Tibial nerve (tissue), 4 donors: ENCODE measurements at regions not wholly inside any gene's neighbourhood (a gene's known extent, or its start where the extent isn't known, plus 50 kb on each side); places are given as distances from the start of the nearest gene placed in this dataset.

Experiments
- DNase-seq, 2 donors: peaks; one replicate each; pipeline ENCODE4 v3.0.0-alpha.2; 2019; ENCODE audit warnings: low spot score in 2 of 2
- H3K27ac ChIP-seq, 4 donors: fragments of 200-600 bp; sonication (generic) in 3 of 4; one replicate each; pipeline ENCODE4 v1.5.1; 2017 to 2019; ENCODE audit warnings: mild to moderate bottlenecking in 1 of 4
- H3K27me3 ChIP-seq, 2 donors: fragments of 200-600 bp; sonication (generic) in 1 of 2; one replicate each; pipeline versions ENCODE4 v1.5.1 to v1.6.0; 2017 to 2019
- H3K36me3 ChIP-seq, 3 donors: fragments of 200-600 bp; sonication (generic); one replicate each; pipeline ENCODE4 v1.5.1; 2018 to 2019
- H3K4me1 ChIP-seq, 4 donors: fragments of 200-600 bp; sonication (generic) in 3 of 4; one replicate each; pipeline ENCODE4 v1.5.1; 2017 to 2019
- H3K4me3 ChIP-seq, 4 donors: fragments of 200-600 bp; sonication (generic) in 3 of 4; one replicate each; pipeline ENCODE4 v1.5.1; 2017 to 2019; ENCODE audit warnings: mild to moderate bottlenecking in 1 of 4, moderate library complexity in 1 of 4
- H3K9me3 ChIP-seq, 4 donors: fragments of 200-600 bp; sonication (generic) in 3 of 4; one replicate each; pipeline ENCODE4 v1.5.1; 2017 to 2019
- CTCF ChIP-seq, 5 experiments: fragments of 200-600 bp in 3 of 5; fragments of 450-650 bp in 2 of 5; sonication (generic) in 3 of 5; IDR thresholded peaks; one replicate each; pipeline ENCODE4 v1.5.1; 2016 to 2019; ENCODE audit warnings: antibody characterized with exemption in 5 of 5, mild to moderate bottlenecking in 3 of 5, moderate library complexity in 2 of 5
- EP300 ChIP-seq, 2 donors: sonication (generic); formaldehyde crosslinking; IDR thresholded peaks; one replicate each; pipeline ENCODE4 v1.6.1; 2017; ENCODE audit warnings: antibody characterized with exemption in 2 of 2, mild to moderate bottlenecking in 1 of 2
- POLR2A ChIP-seq, 2 donors: fragments of 450-650 bp; IDR thresholded peaks; one replicate each; pipeline ENCODE4 v1.6.1; 2017; ENCODE audit warnings: antibody characterized with exemption in 2 of 2, mild to moderate bottlenecking in 2 of 2, moderate library complexity in 2 of 2
- WGBS, 2 donors: methylation state at CpG; one replicate each; pipeline ENCODE4 v1.1.5; 2018; 5-methylcytosine and 5-hydroxymethylcytosine counted together

- no peak overlapping the region for H3K27ac ChIP-seq
- TF ChIP-seq EP300 (IDR thresholded peaks at IDR 0.05): no peak
- no peak for TF ChIP-seq POLR2A (IDR thresholded peaks at IDR 0.05)
- no peak for TF ChIP-seq CTCF (IDR thresholded peaks at IDR 0.05)
- no peak overlapping the region for H3K4me3 ChIP-seq
- 72 to 88% methylated on average over 6 of the region's 6 CpGs for WGBS, 2 donors
- H3K9me3 ChIP-seq: peaks cover 0 to 8% (median 0%) of the 10 kb centered on the region in 4 donors
- H3K4me1 ChIP-seq: no peaks in the 10 kb centered on the region
- DNase-seq: no peak
- H3K27me3 ChIP-seq: no peaks in the 10 kb centered on the region
- no peaks in the 10 kb centered on the region for H3K36me3 ChIP-seq
These were observed 250.0 kb upstream of the MPDZ start for GRCh38 chr9:13529321-13530104.

- no peak overlapping the region for H3K27ac ChIP-seq
- no peaks in the 10 kb centered on the region for H3K36me3 ChIP-seq
- H3K27me3 ChIP-seq: no peaks in the 10 kb centered on the region
- H3K4me3 ChIP-seq: no peak overlapping the region
- TF ChIP-seq EP300 (IDR thresholded peaks at IDR 0.05): no peak
- no peak for TF ChIP-seq CTCF (IDR thresholded peaks at IDR 0.05)
- no peak for TF ChIP-seq POLR2A (IDR thresholded peaks at IDR 0.05)
- H3K4me1 ChIP-seq: no peaks in the 10 kb centered on the region
- 89 to 90% methylated on average over 9 of the region's 9 CpGs for WGBS, 2 donors
- DNase-seq: no peak
- no peaks in the 10 kb centered on the region for H3K9me3 ChIP-seq
These were observed 244.8 kb upstream of the MPDZ start for GRCh38 chr9:13524245-13524644.

- TF ChIP-seq EP300 (IDR thresholded peaks at IDR 0.05) (no peak), POLR2A (IDR thresholded peaks at IDR 0.05) (no peak), CTCF (IDR thresholded peaks at IDR 0.05) (no peak)
- no peaks in the 10 kb centered on the region for H3K27me3 ChIP-seq
- H3K27ac ChIP-seq: no peak overlapping the region
- DNase-seq: no peak
- no peaks in the 10 kb centered on the region for H3K9me3 ChIP-seq
- H3K4me1 ChIP-seq: no peaks in the 10 kb centered on the region
- H3K36me3 ChIP-seq: no peaks in the 10 kb centered on the region
- 65 to 88% methylated on average over 2 of the region's 2 CpGs for WGBS, 2 donors
- no peak overlapping the region for H3K4me3 ChIP-seq
These were observed 240.6 kb upstream of the MPDZ start for GRCh38 chr9:13520069-13520468.

GRCh38 chr9:13513716-13514444 lies 234.4 kb upstream of the MPDZ start:
- Histone ChIP-seq H3K27ac (peak overlapping the region in 3 of 4 donors; percentile 24 to 77 (median 73)), H3K36me3 (no peaks in the 10 kb centered on the region), H3K9me3 (no peaks in the 10 kb centered on the region), H3K27me3 (no peaks in the 10 kb centered on the region), H3K4me3 (no peak overlapping the region), H3K4me1 (peaks cover 0 to 13% (median 0%) of the 10 kb centered on the region in 4 donors)
- no peak for DNase-seq
- 55 to 61% methylated on average over 16 of the region's 16 CpGs for WGBS, 2 donors
- TF ChIP-seq EP300 (IDR thresholded peaks at IDR 0.05) (no peak), CTCF (IDR thresholded peaks at IDR 0.05) (no peak), POLR2A (IDR thresholded peaks at IDR 0.05) (no peak)

GRCh38 chr9:13513286-13513685 lies 233.8 kb upstream of the MPDZ start:
- Histone ChIP-seq H3K4me1 (peaks cover 0 to 13% (median 0%) of the 10 kb centered on the region in 4 donors), H3K36me3 (no peaks in the 10 kb centered on the region), H3K27ac (peak overlapping the region in 3 of 4 donors; percentile 24 to 77 (median 73)), H3K27me3 (no peaks in the 10 kb centered on the region), H3K9me3 (no peaks in the 10 kb centered on the region), H3K4me3 (no peak overlapping the region)
- TF ChIP-seq POLR2A (IDR thresholded peaks at IDR 0.05): no peak
- no peak for TF ChIP-seq EP300 (IDR thresholded peaks at IDR 0.05)
- no peak for TF ChIP-seq CTCF (IDR thresholded peaks at IDR 0.05)
- 16 to 22% methylated on average over 6 of the region's 6 CpGs for WGBS, 2 donors
- DNase-seq: peak in 1 of 2 donors; percentile 19
